22Rv1 (cell line): ENCODE measurements at regions not wholly inside any gene's neighbourhood (a gene's known extent, or its start where the extent isn't known, plus 50 kb on each side); places are given as distances from the start of the nearest gene placed in this dataset.

ENCODE experiments used
- H3K27ac ChIP-seq: fragments of 450-650 bp; 2 replicates; pipeline ENCODE4 v1.5.1; 2017
- ZFX ChIP-seq: fragments of 450-650 bp; IDR thresholded peaks from 2 replicates; pipeline ENCODE4 v1.6.1; 2017; ENCODE audit warnings: antibody characterized with exemption, borderline replicate concordance
- TF ChIP-seq, protein P1 (sequence below): fragments of 450-650 bp; IDR thresholded peaks from 2 replicates; pipeline ENCODE4 v1.5.1; 2017; ENCODE audit warnings: mild to moderate bottlenecking

GRCh38 chr14:79997509-79998208 is 213.6 kb downstream of the DIO2 start:
- TF ChIP-seq ZFX = no peak
- TF ChIP-seq, protein P1, sequence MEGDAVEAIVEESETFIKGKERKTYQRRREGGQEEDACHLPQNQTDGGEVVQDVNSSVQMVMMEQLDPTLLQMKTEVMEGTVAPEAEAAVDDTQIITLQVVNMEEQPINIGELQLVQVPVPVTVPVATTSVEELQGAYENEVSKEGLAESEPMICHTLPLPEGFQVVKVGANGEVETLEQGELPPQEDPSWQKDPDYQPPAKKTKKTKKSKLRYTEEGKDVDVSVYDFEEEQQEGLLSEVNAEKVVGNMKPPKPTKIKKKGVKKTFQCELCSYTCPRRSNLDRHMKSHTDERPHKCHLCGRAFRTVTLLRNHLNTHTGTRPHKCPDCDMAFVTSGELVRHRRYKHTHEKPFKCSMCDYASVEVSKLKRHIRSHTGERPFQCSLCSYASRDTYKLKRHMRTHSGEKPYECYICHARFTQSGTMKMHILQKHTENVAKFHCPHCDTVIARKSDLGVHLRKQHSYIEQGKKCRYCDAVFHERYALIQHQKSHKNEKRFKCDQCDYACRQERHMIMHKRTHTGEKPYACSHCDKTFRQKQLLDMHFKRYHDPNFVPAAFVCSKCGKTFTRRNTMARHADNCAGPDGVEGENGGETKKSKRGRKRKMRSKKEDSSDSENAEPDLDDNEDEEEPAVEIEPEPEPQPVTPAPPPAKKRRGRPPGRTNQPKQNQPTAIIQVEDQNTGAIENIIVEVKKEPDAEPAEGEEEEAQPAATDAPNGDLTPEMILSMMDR = no peak
- no peak overlapping the region for H3K27ac ChIP-seq

DNA sequence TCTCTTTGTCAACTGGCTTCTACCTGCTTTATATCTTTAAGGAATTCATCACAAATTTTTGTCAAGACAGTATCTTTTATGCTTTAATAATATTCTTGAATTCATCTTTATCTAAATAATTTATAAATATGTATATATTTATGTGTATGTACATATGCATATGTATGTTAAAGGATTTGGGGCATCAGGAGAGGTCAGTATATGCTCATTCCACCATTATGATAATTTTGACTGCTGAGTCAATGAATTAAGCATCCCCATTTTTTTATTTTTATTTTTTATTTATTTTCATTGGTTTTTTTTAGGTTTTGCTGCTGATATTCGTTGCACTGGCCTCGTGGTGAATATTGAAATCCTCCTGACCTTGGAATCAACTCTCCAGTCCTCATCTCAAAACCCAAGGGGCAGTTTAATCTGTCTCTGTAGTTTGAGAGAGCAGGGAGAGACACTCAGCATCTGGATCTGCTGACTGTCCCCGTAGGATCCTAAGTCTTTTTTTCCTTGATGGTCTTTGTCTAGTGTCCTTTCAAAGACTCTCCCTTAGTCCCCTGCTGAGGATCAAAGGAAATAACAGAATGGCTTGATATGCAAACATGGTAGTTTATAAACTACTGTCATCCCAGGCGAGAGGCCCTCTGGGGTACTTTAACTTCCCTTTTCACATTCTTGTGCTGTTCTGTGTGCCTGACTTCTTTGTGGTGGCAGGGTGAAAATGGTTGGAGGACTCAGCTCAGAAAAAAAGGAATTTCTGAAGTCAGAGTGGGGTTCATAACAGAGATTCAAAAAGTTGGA is 218.7 kb downstream of the DIO2 start:
- no peak overlapping the region for H3K27ac ChIP-seq
- TF ChIP-seq ZFX = no peak
- TF ChIP-seq, protein P1 = no peak

DNA sequence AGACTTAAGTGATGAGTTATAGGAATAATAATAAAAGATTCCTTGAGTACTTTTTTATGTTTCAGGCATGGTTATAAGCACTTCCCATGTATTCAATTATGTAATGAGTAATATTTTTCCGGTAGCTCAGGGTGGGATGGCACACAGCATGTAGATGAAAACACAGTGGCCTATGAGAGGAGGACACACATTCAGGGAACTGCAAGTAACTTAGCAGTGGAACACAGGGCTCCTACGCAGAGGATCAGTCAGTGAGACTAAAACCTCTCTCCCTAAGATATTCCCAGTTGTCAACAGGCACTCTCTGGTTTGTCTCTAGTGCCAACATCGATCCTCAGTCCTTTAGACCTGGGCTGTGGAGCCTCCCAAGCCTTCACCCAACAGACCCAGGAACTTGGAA is 219.4 kb downstream of the DIO2 start:
- no peak for TF ChIP-seq ZFX
- H3K27ac ChIP-seq = no peak overlapping the region

DNA sequence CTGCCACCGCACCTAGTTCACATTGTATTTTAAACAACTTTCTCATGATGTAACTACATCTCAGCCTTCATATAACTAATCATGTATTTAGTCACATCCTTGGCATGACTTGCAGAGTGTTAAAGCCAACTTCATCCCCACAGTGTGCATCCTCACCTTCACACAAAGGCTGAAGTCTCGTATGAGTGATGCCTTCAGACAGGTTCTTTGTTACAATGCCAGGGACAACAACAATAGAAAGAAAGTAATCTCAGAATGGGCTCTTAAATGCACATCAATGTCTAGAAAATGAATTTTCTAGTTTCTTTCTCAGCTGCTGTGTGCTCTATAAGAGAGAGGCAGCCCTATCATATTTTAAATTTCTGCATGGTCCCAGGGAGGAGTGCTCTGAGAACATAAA is 221.3 kb downstream of the DIO2 start:
- H3K27ac ChIP-seq = no peak overlapping the region

DNA sequence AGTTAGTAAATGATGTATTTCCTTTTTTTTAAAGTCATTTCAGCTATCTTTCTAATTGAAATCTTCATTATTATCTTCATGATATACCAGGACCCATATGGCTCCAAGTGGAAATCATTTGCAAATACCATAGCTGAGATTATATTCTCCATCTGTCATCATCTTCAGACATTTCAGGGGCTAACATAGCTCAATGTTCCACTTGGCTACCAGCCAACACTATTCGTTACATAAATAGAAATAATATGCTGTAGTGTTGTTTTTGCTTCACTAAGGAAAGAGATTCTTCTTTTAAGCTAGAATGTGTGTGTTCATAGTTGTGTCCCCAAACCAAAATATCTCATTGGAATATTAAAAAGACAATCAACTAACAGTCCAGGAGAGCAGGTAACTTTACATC is 225.1 kb downstream of the DIO2 start:
- TF ChIP-seq, protein P1 = no peak
- TF ChIP-seq ZFX = no peak
- no peak overlapping the region for H3K27ac ChIP-seq

More for the DNA sequence above, 221.3 kb downstream of the DIO2 start:
- TF ChIP-seq, protein P1 = no peak
- TF ChIP-seq ZFX = no peak

GRCh38 chr14:79972230-79972629 is 239.1 kb downstream of the DIO2 start:
- no peak overlapping the region for H3K27ac ChIP-seq
- no peak for TF ChIP-seq ZFX
- TF ChIP-seq, protein P1 = no peak

GRCh38 chr14:79971330-79971729 is 240.0 kb downstream of the DIO2 start:
- H3K27ac ChIP-seq = no peak overlapping the region
- no peak for TF ChIP-seq ZFX
- TF ChIP-seq, protein P1 = no peak
